CD14-positive monocyte (primary cell): ENCODE measurements at regions not wholly inside any gene's neighbourhood (a gene's known extent, or its start where the extent isn't known, plus 50 kb on each side); places are given as distances from the start of the nearest gene placed in this dataset.

ENCODE experiments used
- DNase-seq, 3 donors: peaks; one replicate each; pipeline ENCODE4 v3.0.0-alpha.2; 2011 to 2022
- H2AFZ ChIP-seq: 2 replicates; pipeline ENCODE4 v1.6.0; 2012; ENCODE audit warnings: mild to moderate bottlenecking, low read depth, low read length, inconsistent platforms; ENCODE audit not compliant: insufficient read depth, poor library complexity, severe bottlenecking
- H3K27ac ChIP-seq, 2 donors: 1 replicate in 1 of 2; 2 replicates in 1 of 2; pipeline ENCODE4 v1.5.1; 2012 to 2013; ENCODE audit warnings: low read length in 2 of 2, control low read depth in 1 of 2, inconsistent platforms in 1 of 2, low read depth in 1 of 2, mild to moderate bottlenecking in 1 of 2
- H3K27me3 ChIP-seq, 2 donors: one replicate each; pipeline versions ENCODE4 v1.6.0 to v1.6.1; 2011 to 2013; ENCODE audit warnings: low read length in 2 of 2; ENCODE audit not compliant: control insufficient read depth in 2 of 2, insufficient read depth in 2 of 2
- H3K36me3 ChIP-seq, 2 donors: replicated peaks in 1 of 2; 1 replicate in 1 of 2; 2 replicates in 1 of 2; pipeline versions ENCODE4 v1.5.1 to v1.6.1; 2012 to 2013; ENCODE audit warnings: low read length in 2 of 2, control low read depth in 1 of 2, inconsistent platforms in 1 of 2, mild to moderate bottlenecking in 1 of 2; ENCODE audit not compliant: insufficient read depth in 2 of 2, control insufficient read depth in 1 of 2
- H3K4me1 ChIP-seq, 2 donors: 1 replicate in 1 of 2; 2 replicates in 1 of 2; pipeline versions ENCODE4 v1.5.1 to v1.6.1; 2012 to 2013; ENCODE audit warnings: low read length in 2 of 2, control low read depth in 1 of 2, inconsistent platforms in 1 of 2, mild to moderate bottlenecking in 1 of 2, moderate library complexity in 1 of 2; ENCODE audit not compliant: insufficient read depth in 2 of 2, control insufficient read depth in 1 of 2
- H3K4me2 ChIP-seq: replicated peaks from 2 replicates; pipeline ENCODE3; 2012; ENCODE audit warnings: low read length, moderate library complexity, mild to moderate bottlenecking; ENCODE audit not compliant: poor library complexity, severe bottlenecking; ENCODE audit errors: extremely low read depth
- H3K4me3 ChIP-seq, 3 experiments: fragments of 200-600 bp in 1 of 3; sonication (generic) in 1 of 3; replicated peaks in 1 of 3; 1 replicate in 2 of 3; 2 replicates in 1 of 3; pipeline ENCODE4 v1.5.1; 2011 to 2013; ENCODE audit warnings: low read length in 3 of 3, mild to moderate bottlenecking in 3 of 3, control low read depth in 2 of 3, low read depth in 2 of 3, inconsistent platforms in 1 of 3, moderate library complexity in 1 of 3
- H3K79me2 ChIP-seq: 2 replicates; pipeline ENCODE4 v1.6.0; 2012; ENCODE audit warnings: mild to moderate bottlenecking, control low read depth, inconsistent platforms, low read length, moderate library complexity; ENCODE audit not compliant: insufficient read depth
- H3K9ac ChIP-seq: 2 replicates; pipeline ENCODE4 v1.6.0; 2017; ENCODE audit warnings: low read length, mild to moderate bottlenecking; ENCODE audit not compliant: insufficient read depth, poor library complexity, severe bottlenecking
- H3K9me3 ChIP-seq, 2 donors: replicated peaks in 1 of 2; 1 replicate in 1 of 2; 2 replicates in 1 of 2; pipeline versions ENCODE4 v1.5.1 to v1.6.1; 2012 to 2013; ENCODE audit warnings: low read length in 2 of 2, control low read depth in 1 of 2; ENCODE audit not compliant: control insufficient read depth in 1 of 2, insufficient read depth in 1 of 2
- H4K20me1 ChIP-seq: 2 replicates; pipeline ENCODE4 v1.6.0; 2012; ENCODE audit warnings: mild to moderate bottlenecking, low read length, control low read depth, moderate library complexity; ENCODE audit not compliant: insufficient read depth
- H3K27ac Mint-ChIP-seq, 7 donors: one replicate each; pipeline ENCODE4 v1.8.0; 2020; ENCODE audit warnings: mild to moderate bottlenecking in 7 of 7, mixed read lengths in 7 of 7, moderate library complexity in 6 of 7, inconsistent platforms in 2 of 7
- H3K27me3 Mint-ChIP-seq, 3 donors: one replicate each; pipeline ENCODE4 v1.8.0; 2021 to 2022; ENCODE audit warnings: low read depth in 3 of 3, mild to moderate bottlenecking in 3 of 3, mixed read lengths in 3 of 3, moderate library complexity in 3 of 3, inconsistent platforms in 1 of 3
- H3K36me3 Mint-ChIP-seq, 2 donors: one replicate each; pipeline ENCODE4 v1.8.0; 2020; ENCODE audit warnings: mixed read lengths in 2 of 2, inconsistent platforms in 1 of 2, mild to moderate bottlenecking in 1 of 2
- H3K4me1 Mint-ChIP-seq: one replicate; pipeline ENCODE4 v1.8.0; 2020; ENCODE audit warnings: mild to moderate bottlenecking, mixed read lengths
- H3K4me3 Mint-ChIP-seq, 2 donors: one replicate each; pipeline ENCODE4 v1.8.0; 2020; ENCODE audit warnings: mild to moderate bottlenecking in 2 of 2, mixed read lengths in 2 of 2, moderate library complexity in 1 of 2
- H3K9me3 Mint-ChIP-seq, 7 donors: one replicate each; pipeline ENCODE4 v1.8.0; 2020 to 2022; ENCODE audit warnings: mixed read lengths in 7 of 7, mild to moderate bottlenecking in 6 of 7, moderate library complexity in 6 of 7, inconsistent platforms in 2 of 7
- WGBS: methylation state at CpG from one replicate; pipeline ENCODE4 v1.1.5; 2013; ENCODE audit warnings: missing lambda C conversion rate; ENCODE audit not compliant: insufficient coverage; 5-methylcytosine and 5-hydroxymethylcytosine counted together
- intact Hi-C, 2 donors: fragments of 100-400 bp; cut with micrococcal nuclease; formaldehyde crosslinking; loops; one replicate each; pipeline versions ENCODE4 v1.15.0 to v1.15.1; 2023
- TF ChIP-seq, protein P1 (sequence below): fragments of 200-600 bp; IDR thresholded peaks from one replicate; pipeline ENCODE4 v1.8.0; 2022; ENCODE audit warnings: antibody characterized with exemption, mild to moderate bottlenecking

DNA sequence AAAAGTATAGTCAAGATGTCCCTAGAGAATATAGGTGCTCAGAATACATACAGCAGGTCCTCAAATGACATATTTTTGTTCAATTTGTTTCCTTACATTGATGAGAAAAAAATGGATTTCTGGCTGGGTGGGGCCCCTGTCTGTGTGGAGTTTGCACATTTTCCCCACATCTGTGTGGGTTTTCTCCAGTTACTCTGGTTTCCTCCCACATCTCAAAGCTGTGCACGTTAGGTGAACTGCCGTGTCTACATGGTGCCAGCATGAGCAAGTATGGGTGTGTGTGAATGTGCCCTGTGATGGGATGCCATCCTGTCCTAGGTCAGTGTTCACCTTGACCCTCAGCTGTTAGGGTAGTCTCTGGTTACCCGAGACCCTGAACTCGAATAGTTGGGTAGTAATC lies 289.1 kb downstream of the GRIN2B start:
- intact Hi-C loops, result no loop called here
- Histone ChIP-seq H3K27ac (no peak overlapping the region), H4K20me1 (no peaks in the 10 kb centered on the region), H3K79me2 (no peaks in the 10 kb centered on the region), H2AFZ (no peak overlapping the region), H3K4me1 (no peaks in the 10 kb centered on the region), H3K36me3 (no peaks in the 10 kb centered on the region), H3K27me3 (no peaks in the 10 kb centered on the region), H3K4me2 (no peak overlapping the region), H3K9ac (no peak overlapping the region), H3K9me3 (no peaks in the 10 kb centered on the region), H3K4me3 (no peak overlapping the region)
- H3K27me3 Mint-ChIP-seq, result peaks cover 0 to 2% (median 0%) of the 10 kb centered on the region in 3 donors
- no CpG with 5 or more reads among the region's 4 CpGs for whole genome bisulfite sequencing
- TF ChIP-seq, protein P1, sequence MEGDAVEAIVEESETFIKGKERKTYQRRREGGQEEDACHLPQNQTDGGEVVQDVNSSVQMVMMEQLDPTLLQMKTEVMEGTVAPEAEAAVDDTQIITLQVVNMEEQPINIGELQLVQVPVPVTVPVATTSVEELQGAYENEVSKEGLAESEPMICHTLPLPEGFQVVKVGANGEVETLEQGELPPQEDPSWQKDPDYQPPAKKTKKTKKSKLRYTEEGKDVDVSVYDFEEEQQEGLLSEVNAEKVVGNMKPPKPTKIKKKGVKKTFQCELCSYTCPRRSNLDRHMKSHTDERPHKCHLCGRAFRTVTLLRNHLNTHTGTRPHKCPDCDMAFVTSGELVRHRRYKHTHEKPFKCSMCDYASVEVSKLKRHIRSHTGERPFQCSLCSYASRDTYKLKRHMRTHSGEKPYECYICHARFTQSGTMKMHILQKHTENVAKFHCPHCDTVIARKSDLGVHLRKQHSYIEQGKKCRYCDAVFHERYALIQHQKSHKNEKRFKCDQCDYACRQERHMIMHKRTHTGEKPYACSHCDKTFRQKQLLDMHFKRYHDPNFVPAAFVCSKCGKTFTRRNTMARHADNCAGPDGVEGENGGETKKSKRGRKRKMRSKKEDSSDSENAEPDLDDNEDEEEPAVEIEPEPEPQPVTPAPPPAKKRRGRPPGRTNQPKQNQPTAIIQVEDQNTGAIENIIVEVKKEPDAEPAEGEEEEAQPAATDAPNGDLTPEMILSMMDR, result no peak
- no peak overlapping the region for H3K4me3 Mint-ChIP-seq
- no peaks in the 10 kb centered on the region for H3K4me1 Mint-ChIP-seq
- no peak for DNase-seq
- H3K36me3 Mint-ChIP-seq, result no peaks in the 10 kb centered on the region
- no peak overlapping the region for H3K27ac Mint-ChIP-seq
- peaks cover 0 to 5% (median 1%) of the 10 kb centered on the region in 7 donors for H3K9me3 Mint-ChIP-seq

DNA sequence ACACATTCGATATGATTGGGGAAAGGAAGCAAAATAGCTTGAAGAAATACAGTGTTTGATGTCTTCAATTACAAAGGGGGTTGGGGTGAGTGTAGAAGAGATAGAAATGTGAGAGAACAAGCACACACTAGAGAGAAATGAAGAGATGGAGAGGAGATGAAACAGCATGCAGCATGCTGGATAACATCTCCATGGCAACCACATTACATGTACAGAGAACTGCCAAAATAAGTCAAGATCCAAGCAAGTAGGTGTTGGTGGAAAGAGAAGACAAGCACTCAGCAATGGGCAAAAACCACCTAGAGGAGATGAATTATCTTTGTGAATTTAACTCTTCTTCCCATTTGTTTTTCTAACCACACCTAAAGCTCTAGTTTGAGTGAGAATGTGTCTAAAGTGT lies 289.8 kb downstream of the GRIN2B start:
- TF ChIP-seq, protein P1, result no peak
- Histone ChIP-seq H3K27me3 (no peaks in the 10 kb centered on the region), H2AFZ (no peak overlapping the region), H3K9ac (no peak overlapping the region), H3K79me2 (no peaks in the 10 kb centered on the region), H3K36me3 (no peaks in the 10 kb centered on the region), H3K9me3 (no peaks in the 10 kb centered on the region), H4K20me1 (no peaks in the 10 kb centered on the region), H3K4me3 (no peak overlapping the region), H3K4me2 (no peak overlapping the region), H3K27ac (no peak overlapping the region), H3K4me1 (no peaks in the 10 kb centered on the region)
- Mint-ChIP-seq H3K4me3 (peak overlapping the region in 1 of 2 donors; percentile 32), H3K36me3 (no peaks in the 10 kb centered on the region), H3K27ac (no peak overlapping the region), H3K4me1 (no peaks in the 10 kb centered on the region), H3K27me3 (peaks cover 0 to 2% (median 0%) of the 10 kb centered on the region in 3 donors), H3K9me3 (peaks cover 0 to 5% (median 1%) of the 10 kb centered on the region in 7 donors)
- WGBS, result no CpG with 5 or more reads among the region's 1 CpG
- intact Hi-C loops, result no loop called here
- DNase-seq, result no peak
